DOHH2 (cell line): ENCODE measurements at regions not wholly inside any gene's neighbourhood (a gene's known extent, or its start where the extent isn't known, plus 50 kb on each side); places are given as distances from the start of the nearest gene placed in this dataset.

Experiments
- H3F3A ChIP-seq: fragments of 200-600 bp; sonication (generic), shearing (Covaris generic); 2 replicates; pipeline ENCODE4 v1.6.0; 2016; ENCODE audit warnings: antibody characterized with exemption, mild to moderate bottlenecking; ENCODE audit not compliant: control insufficient read depth, insufficient read depth
- H3K27ac ChIP-seq: fragments of 200-600 bp; sonication (generic); 2 replicates; pipeline ENCODE4 v1.5.1; 2014; ENCODE audit warnings: low read depth, mild to moderate bottlenecking, low read length, moderate library complexity
- H3K27me3 ChIP-seq: fragments of 200-600 bp; sonication (generic); 2 replicates; pipeline ENCODE4 v1.6.1; 2014; ENCODE audit warnings: mild to moderate bottlenecking, low read length, mixed read lengths; ENCODE audit not compliant: control insufficient read depth
- H3K36me3 ChIP-seq: fragments of 200-600 bp; sonication (generic); 2 replicates; pipeline ENCODE4 v1.6.1; 2014; ENCODE audit warnings: mild to moderate bottlenecking, low read length, moderate library complexity, mixed read lengths; ENCODE audit not compliant: control insufficient read depth
- H3K4me1 ChIP-seq: fragments of 200-600 bp; sonication (generic); 2 replicates; pipeline ENCODE4 v1.6.1; 2014; ENCODE audit warnings: mild to moderate bottlenecking, low read length, mixed read lengths; ENCODE audit not compliant: control insufficient read depth
- H3K4me2 ChIP-seq: fragments of 200-600 bp; sonication (generic); 2 replicates; pipeline ENCODE4 v1.6.0; 2014; ENCODE audit warnings: mild to moderate bottlenecking, low read length, moderate library complexity
- H3K4me3 ChIP-seq: fragments of 200-600 bp; sonication (generic); 2 replicates; pipeline ENCODE4 v1.5.1; 2014; ENCODE audit warnings: mild to moderate bottlenecking, low read length, mixed read lengths
- H3K79me2 ChIP-seq: fragments of 200-600 bp; sonication (generic); 2 replicates; pipeline ENCODE4 v1.6.1; 2014; ENCODE audit warnings: mild to moderate bottlenecking, low read length, mixed read lengths; ENCODE audit not compliant: control insufficient read depth
- H3K9me2 ChIP-seq: fragments of 200-600 bp; sonication (generic); replicated peaks from 2 replicates; pipeline ENCODE4 v1.6.1; 2014; ENCODE audit warnings: mild to moderate bottlenecking, low read length, mixed read lengths; ENCODE audit not compliant: control insufficient read depth
- H3K9me3 ChIP-seq: fragments of 200-600 bp; sonication (generic); 2 replicates; pipeline ENCODE4 v1.6.1; 2014; ENCODE audit warnings: antibody characterized with exemption, low read length, mixed read lengths; ENCODE audit not compliant: control insufficient read depth, insufficient read depth
- H4K20me1 ChIP-seq: fragments of 200-600 bp; sonication (generic); 2 replicates; pipeline ENCODE4 v1.6.0; 2014; ENCODE audit warnings: low read depth, mild to moderate bottlenecking, antibody characterized with exemption, low read length, moderate library complexity; ENCODE audit not compliant: control insufficient read depth, insufficient read depth
- EZH2phosphoT487 ChIP-seq: fragments of 200-600 bp; sonication (generic); IDR thresholded peaks from 2 replicates; pipeline ENCODE4 v1.6.1; 2017; ENCODE audit warnings: borderline replicate concordance, mild to moderate bottlenecking, antibody characterized with exemption, low read length, moderate library complexity, mixed read lengths
- TF ChIP-seq, protein P1 (sequence below): fragments of 200-600 bp; sonication (generic); IDR thresholded peaks from one replicate; pipeline ENCODE4 v1.5.1; 2014; ENCODE audit warnings: antibody characterized with exemption, mild to moderate bottlenecking, low read depth, low read length; ENCODE audit not compliant: poor library complexity, severe bottlenecking

DNA sequence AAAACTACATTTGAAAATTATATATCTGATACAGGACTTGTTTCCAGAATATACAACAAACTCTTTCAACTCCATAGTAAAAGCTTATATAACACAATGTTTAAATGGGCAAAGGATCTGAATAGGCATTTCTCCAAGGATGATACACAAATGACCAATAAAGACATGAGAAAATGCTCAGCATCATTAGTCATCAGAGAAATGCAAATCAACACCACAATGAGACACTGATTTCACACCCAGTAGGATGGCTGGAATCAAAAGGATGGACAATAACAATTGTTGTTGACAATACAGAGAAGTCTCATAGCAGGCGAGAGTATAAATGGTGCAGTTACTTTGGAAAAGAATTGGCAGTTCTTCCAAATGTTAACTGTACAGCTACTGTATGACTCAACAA lies 394.9 kb downstream of the BCL11B start:
- Histone ChIP-seq H3K4me3 (no peak overlapping the region), H3K27ac (no peak overlapping the region), H3F3A (no peaks in the 10 kb centered on the region), H4K20me1 (no peaks in the 10 kb centered on the region), H3K79me2 (no peaks in the 10 kb centered on the region), H3K9me3 (no peaks in the 10 kb centered on the region), H3K4me1 (no peaks in the 10 kb centered on the region), H3K36me3 (no peaks in the 10 kb centered on the region), H3K4me2 (no peak overlapping the region), H3K9me2 (no peaks in the 10 kb centered on the region), H3K27me3 (no peaks in the 10 kb centered on the region)
- TF ChIP-seq, protein P1, sequence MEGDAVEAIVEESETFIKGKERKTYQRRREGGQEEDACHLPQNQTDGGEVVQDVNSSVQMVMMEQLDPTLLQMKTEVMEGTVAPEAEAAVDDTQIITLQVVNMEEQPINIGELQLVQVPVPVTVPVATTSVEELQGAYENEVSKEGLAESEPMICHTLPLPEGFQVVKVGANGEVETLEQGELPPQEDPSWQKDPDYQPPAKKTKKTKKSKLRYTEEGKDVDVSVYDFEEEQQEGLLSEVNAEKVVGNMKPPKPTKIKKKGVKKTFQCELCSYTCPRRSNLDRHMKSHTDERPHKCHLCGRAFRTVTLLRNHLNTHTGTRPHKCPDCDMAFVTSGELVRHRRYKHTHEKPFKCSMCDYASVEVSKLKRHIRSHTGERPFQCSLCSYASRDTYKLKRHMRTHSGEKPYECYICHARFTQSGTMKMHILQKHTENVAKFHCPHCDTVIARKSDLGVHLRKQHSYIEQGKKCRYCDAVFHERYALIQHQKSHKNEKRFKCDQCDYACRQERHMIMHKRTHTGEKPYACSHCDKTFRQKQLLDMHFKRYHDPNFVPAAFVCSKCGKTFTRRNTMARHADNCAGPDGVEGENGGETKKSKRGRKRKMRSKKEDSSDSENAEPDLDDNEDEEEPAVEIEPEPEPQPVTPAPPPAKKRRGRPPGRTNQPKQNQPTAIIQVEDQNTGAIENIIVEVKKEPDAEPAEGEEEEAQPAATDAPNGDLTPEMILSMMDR, result no peak
- TF ChIP-seq EZH2phosphoT487, result no peak

DNA sequence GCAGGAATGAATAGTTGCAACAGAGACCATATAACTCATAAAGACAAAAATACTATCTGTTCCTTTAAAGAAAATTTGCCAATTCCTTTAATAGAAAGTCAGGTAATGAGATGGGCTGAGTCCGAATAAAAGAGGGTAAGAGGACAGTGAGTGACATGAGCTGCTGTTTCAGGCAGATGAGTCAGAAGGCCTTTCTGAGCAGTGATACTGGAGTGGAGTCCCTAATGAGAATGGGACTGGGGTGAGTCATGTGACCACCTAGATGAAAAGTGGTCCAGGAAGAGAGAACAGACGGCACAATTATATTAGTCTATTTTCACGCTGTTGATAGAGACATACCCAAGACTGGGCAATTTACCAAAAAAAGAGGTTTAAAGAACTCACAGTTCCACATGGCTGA lies 393.7 kb downstream of the BCL11B start:
- TF ChIP-seq EZH2phosphoT487, result no peak
- TF ChIP-seq, protein P1, result no peak
- Histone ChIP-seq H3F3A (no peaks in the 10 kb centered on the region), H3K4me3 (no peak overlapping the region), H3K9me2 (no peaks in the 10 kb centered on the region), H3K9me3 (no peaks in the 10 kb centered on the region), H3K27me3 (no peaks in the 10 kb centered on the region), H3K79me2 (no peaks in the 10 kb centered on the region), H3K4me1 (no peaks in the 10 kb centered on the region), H4K20me1 (no peaks in the 10 kb centered on the region), H3K4me2 (no peak overlapping the region), H3K36me3 (no peaks in the 10 kb centered on the region), H3K27ac (no peak overlapping the region)

DNA sequence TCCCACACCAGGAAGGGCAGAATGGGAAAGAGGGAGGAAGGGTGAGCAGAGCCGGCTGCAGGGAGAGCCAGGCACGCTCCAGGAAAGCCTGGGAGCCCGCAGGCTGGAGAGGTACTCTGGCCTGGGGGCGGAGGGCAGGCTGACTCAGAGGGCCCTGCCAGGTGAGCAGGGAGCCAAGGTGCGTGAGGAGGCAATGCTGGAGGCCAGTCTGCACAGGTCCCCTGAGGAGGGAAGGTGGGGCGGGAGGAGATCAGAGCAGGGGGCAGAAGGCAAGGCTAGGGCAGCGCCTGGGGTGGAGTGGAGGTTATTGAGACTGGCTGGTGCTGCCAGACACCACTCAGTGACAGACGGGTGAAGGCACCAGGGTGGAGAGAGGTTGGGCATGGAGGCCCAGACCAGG lies 385.0 kb downstream of the BCL11B start:
- no peak overlapping the region for H3K4me3 ChIP-seq
- no peaks in the 10 kb centered on the region for H3K36me3 ChIP-seq
- H3K27me3 ChIP-seq, result no peaks in the 10 kb centered on the region
- no peaks in the 10 kb centered on the region for H3K4me1 ChIP-seq
- H4K20me1 ChIP-seq, result no peaks in the 10 kb centered on the region
- H3K79me2 ChIP-seq, result no peaks in the 10 kb centered on the region
- H3K4me2 ChIP-seq, result no peak overlapping the region
- H3K9me3 ChIP-seq, result no peaks in the 10 kb centered on the region
- TF ChIP-seq, protein P1, result no peak
- no peak for TF ChIP-seq EZH2phosphoT487
- H3K9me2 ChIP-seq, result no peaks in the 10 kb centered on the region
- H3K27ac ChIP-seq, result no peak overlapping the region
- H3F3A ChIP-seq, result no peaks in the 10 kb centered on the region

DNA sequence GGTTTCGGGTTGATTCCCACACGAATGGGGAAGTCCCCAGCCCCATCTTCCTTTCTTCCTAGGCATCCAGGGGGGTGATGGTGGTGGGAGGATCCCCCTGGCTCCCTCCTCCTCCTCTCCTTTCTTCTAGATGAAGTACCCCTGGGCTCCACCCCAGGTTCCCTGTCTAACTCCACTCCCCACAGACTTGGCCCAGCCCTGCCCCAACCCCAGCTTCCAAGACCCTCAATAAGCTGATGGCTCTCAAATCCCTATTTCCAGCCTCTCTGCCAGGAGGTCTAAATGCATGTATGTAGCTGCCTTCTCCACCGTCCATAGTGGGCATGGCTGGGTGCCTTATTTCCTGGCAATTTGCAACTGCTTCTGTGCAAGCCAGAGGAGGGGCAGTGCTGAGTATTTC lies 383.7 kb downstream of the BCL11B start:
- TF ChIP-seq EZH2phosphoT487, result no peak
- TF ChIP-seq, protein P1, result no peak

More for the DNA sequence above, 383.7 kb downstream of the BCL11B start:
- Histone ChIP-seq H3K79me2 (no peaks in the 10 kb centered on the region), H3K4me3 (no peak overlapping the region), H3K9me2 (no peaks in the 10 kb centered on the region), H3F3A (no peaks in the 10 kb centered on the region), H3K36me3 (no peaks in the 10 kb centered on the region), H3K4me1 (no peaks in the 10 kb centered on the region), H3K4me2 (no peak overlapping the region), H3K9me3 (no peaks in the 10 kb centered on the region), H4K20me1 (no peaks in the 10 kb centered on the region), H3K27ac (no peak overlapping the region), H3K27me3 (no peaks in the 10 kb centered on the region)
